ENCODE measurements at regions not wholly inside any gene's neighbourhood (a gene's known extent, or its start where the extent isn't known, plus 50 kb on each side); places are given as distances from the start of the nearest gene placed in this dataset.
"Not testable (repeated sequence)": the region's sequence is repeated elsewhere in the genome, so short reads cannot be mapped to it uniquely, and the experiment has no call there.

GRCh38 chr1:228945885-228946284 is 210.6 kb downstream of the RHOU start:
- no peak for FAIRE-seq

- not testable (repeated sequence) for FAIRE-seq
Measured at GRCh38 chr1:228949617-228950016, 214.3 kb downstream of the RHOU start.

- no peak for FAIRE-seq
Measured at GRCh38 chr1:228953207-228953606, 217.9 kb downstream of the RHOU start.

GRCh38 chr1:228953808-228954207 is 218.5 kb downstream of the RHOU start:
- not testable (repeated sequence) for FAIRE-seq

GRCh38 chr1:228955691-228956090 is 220.4 kb downstream of the RHOU start:
- no peak for FAIRE-seq

GRCh38 chr1:228956864-228957263 is 221.6 kb downstream of the RHOU start:
- FAIRE-seq: no peak

GRCh38 chr1:228957535-228957934 is 222.3 kb downstream of the RHOU start:
- no peak for FAIRE-seq

GRCh38 chr1:228958121-228958520 is 222.8 kb downstream of the RHOU start:
- no peak for FAIRE-seq

GRCh38 chr1:228958741-228959140 is 223.5 kb downstream of the RHOU start:
- no peak for FAIRE-seq

- no peak for FAIRE-seq
Measured at GRCh38 chr1:228960705-228961104, 225.4 kb downstream of the RHOU start.

GRCh38 chr1:228961511-228961910 is 226.2 kb downstream of the RHOU start:
- FAIRE-seq: no peak

- FAIRE-seq: no peak
Measured at GRCh38 chr1:228963795-228964177, 228.5 kb downstream of the RHOU start.

- no peak for FAIRE-seq
Measured at GRCh38 chr1:228964178-228965089, 229.2 kb downstream of the RHOU start.

GRCh38 chr1:228968891-228969606 is 233.8 kb downstream of the RHOU start:
- FAIRE-seq: no peak

GRCh38 chr1:228969953-228970800 is 234.9 kb downstream of the RHOU start:
- FAIRE-seq: no peak

GRCh38 chr1:228972576-228972975 is 237.3 kb downstream of the RHOU start:
- no peak for FAIRE-seq

- FAIRE-seq: no peak
Measured at GRCh38 chr1:228974273-228974672, 239.0 kb downstream of the RHOU start.

- no peak for FAIRE-seq
Measured at GRCh38 chr1:228975238-228975907, 240.1 kb downstream of the RHOU start.

GRCh38 chr1:228976316-228976715 is 241.0 kb downstream of the RHOU start:
- FAIRE-seq: no peak

GRCh38 chr1:228977307-228977706 is 242.0 kb downstream of the RHOU start:
- FAIRE-seq: no peak

GRCh38 chr1:228977741-228978140 is 242.5 kb downstream of the RHOU start:
- no peak for FAIRE-seq

- no peak for FAIRE-seq
Measured at GRCh38 chr1:228978484-228979324, 243.4 kb downstream of the RHOU start.
